PC-3 (cell line): ENCODE measurements at regions not wholly inside any gene's neighbourhood (a gene's known extent, or its start where the extent isn't known, plus 50 kb on each side); places are given as distances from the start of the nearest gene placed in this dataset.

Experiments
- ATAC-seq: fragments of 200-7000 bp; cut with Tn5 transposase; 2 replicates; pipeline ENCODE4 v1.9.1; 2020; ENCODE audit warnings: mild to moderate bottlenecking, moderate library complexity
- BruUV-seq: library from RNA; stranded (reverse); fragments of 400-500 nt; replicated peaks from 2 replicates; lab custom pipeline; 2021; lab: Mats Ljungman, UMichigan
- CTCF ChIA-PET: fragments of 300-600 bp; sonication (Branson Sonifier 250); formaldehyde crosslinking; loops from one replicate; lab custom pipeline; 2022; ENCODE audit warnings: antibody characterized with exemption; lab: Charles Lee
- POLR2A ChIA-PET: fragments of 300-600 bp; sonication (Branson Sonifier 250); formaldehyde crosslinking; loops from one replicate; lab custom pipeline; 2022; ENCODE audit warnings: antibody characterized with exemption; ENCODE audit not compliant: unreplicated experiment; lab: Charles Lee
- DNase-seq: peaks from one replicate; pipeline ENCODE4 v3.0.0-alpha.2; 2015
- H2AFZ ChIP-seq: fragments of 300-600 bp; sonication (generic); 2 replicates; pipeline ENCODE4 v1.6.0; 2016; ENCODE audit warnings: antibody characterized with exemption, low read length
- H3F3A ChIP-seq: fragments of 300-600 bp; sonication (generic); one replicate; pipeline ENCODE4 v1.6.0; 2017; ENCODE audit warnings: antibody characterized with exemption, low read length, control low read depth, mild to moderate bottlenecking; ENCODE audit not compliant: unreplicated experiment
- H3K27ac ChIP-seq: fragments of 300-600 bp; sonication (generic); 2 replicates; pipeline ENCODE4 v1.5.1; 2016; ENCODE audit warnings: mild to moderate bottlenecking, low read length
- H3K27me3 ChIP-seq: fragments of 300-600 bp; sonication (generic); 2 replicates; pipeline ENCODE4 v1.6.1; 2016; ENCODE audit warnings: low read length, mixed read lengths
- H3K36me3 ChIP-seq: fragments of 300-600 bp; sonication (generic); 2 replicates; pipeline ENCODE4 v1.6.1; 2016; ENCODE audit warnings: low read depth, mixed run types, low read length, mixed read lengths
- H3K4me1 ChIP-seq: fragments of 300-600 bp; sonication (generic); 2 replicates; pipeline ENCODE4 v1.5.1; 2016; ENCODE audit warnings: low read length; ENCODE audit not compliant: insufficient read depth
- H3K4me2 ChIP-seq: fragments of 300-600 bp; sonication (generic); 2 replicates; pipeline ENCODE4 v1.6.0; 2016; ENCODE audit warnings: low read length
- H3K4me3 ChIP-seq: fragments of 300-600 bp; sonication (generic); 2 replicates; pipeline ENCODE4 v1.5.1; 2016; ENCODE audit warnings: mild to moderate bottlenecking, low read length, mixed read lengths
- H3K79me2 ChIP-seq: fragments of 300-600 bp; sonication (generic); 2 replicates; pipeline ENCODE4 v1.6.1; 2017; ENCODE audit warnings: low read length, mixed read lengths
- H3K9ac ChIP-seq: fragments of 300-600 bp; sonication (generic); 2 replicates; pipeline ENCODE4 v1.6.0; 2016; ENCODE audit warnings: mild to moderate bottlenecking, low read length
- H3K9me2 ChIP-seq: fragments of 300-600 bp; sonication (generic); replicated peaks from 2 replicates; pipeline ENCODE4 v1.6.1; 2016; ENCODE audit warnings: mixed run types, low read length, mixed read lengths
- H3K9me3 ChIP-seq: fragments of 300-600 bp; sonication (generic); 2 replicates; pipeline ENCODE4 v1.6.1; 2016; ENCODE audit warnings: low read length, mixed read lengths
- H4K20me1 ChIP-seq: fragments of 300-600 bp; sonication (generic); 2 replicates; pipeline ENCODE4 v1.6.1; 2016; ENCODE audit warnings: low read length, mixed read lengths
- EZH2 ChIP-seq: fragments of 300-600 bp; sonication (generic); IDR thresholded peaks from one replicate; pipeline ENCODE4 v1.6.1; 2017; ENCODE audit warnings: antibody characterized with exemption, mild to moderate bottlenecking, low read length; ENCODE audit not compliant: unreplicated experiment
- EZH2phosphoT487 ChIP-seq: fragments of 300-600 bp; sonication (generic); IDR thresholded peaks from 2 replicates; pipeline ENCODE4 v1.6.1; 2018; ENCODE audit warnings: mild to moderate bottlenecking, antibody characterized with exemption, low read length, borderline replicate concordance
- intact Hi-C: fragments of 100-400 bp; cut with micrococcal nuclease; formaldehyde crosslinking; loops from 2 replicates; pipeline ENCODE4 v1.9.0; 2023
- TF ChIP-seq, protein P1 (sequence below): fragments of 300-600 bp; sonication (generic); conservative IDR thresholded peaks from 2 replicates; pipeline ENCODE4 v1.5.1; 2017; ENCODE audit warnings: antibody characterized with exemption, low read depth, mild to moderate bottlenecking, low read length

- no peaks in the 10 kb centered on the region for H3F3A ChIP-seq
- TF ChIP-seq, protein P1, sequence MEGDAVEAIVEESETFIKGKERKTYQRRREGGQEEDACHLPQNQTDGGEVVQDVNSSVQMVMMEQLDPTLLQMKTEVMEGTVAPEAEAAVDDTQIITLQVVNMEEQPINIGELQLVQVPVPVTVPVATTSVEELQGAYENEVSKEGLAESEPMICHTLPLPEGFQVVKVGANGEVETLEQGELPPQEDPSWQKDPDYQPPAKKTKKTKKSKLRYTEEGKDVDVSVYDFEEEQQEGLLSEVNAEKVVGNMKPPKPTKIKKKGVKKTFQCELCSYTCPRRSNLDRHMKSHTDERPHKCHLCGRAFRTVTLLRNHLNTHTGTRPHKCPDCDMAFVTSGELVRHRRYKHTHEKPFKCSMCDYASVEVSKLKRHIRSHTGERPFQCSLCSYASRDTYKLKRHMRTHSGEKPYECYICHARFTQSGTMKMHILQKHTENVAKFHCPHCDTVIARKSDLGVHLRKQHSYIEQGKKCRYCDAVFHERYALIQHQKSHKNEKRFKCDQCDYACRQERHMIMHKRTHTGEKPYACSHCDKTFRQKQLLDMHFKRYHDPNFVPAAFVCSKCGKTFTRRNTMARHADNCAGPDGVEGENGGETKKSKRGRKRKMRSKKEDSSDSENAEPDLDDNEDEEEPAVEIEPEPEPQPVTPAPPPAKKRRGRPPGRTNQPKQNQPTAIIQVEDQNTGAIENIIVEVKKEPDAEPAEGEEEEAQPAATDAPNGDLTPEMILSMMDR: no peak
- no peak for TF ChIP-seq EZH2phosphoT487
- TF ChIP-seq EZH2: no peak
- no TSS peak for BruUV-seq
- no peak overlapping the region for H3K27ac ChIP-seq
- H3K79me2 ChIP-seq: no peaks in the 10 kb centered on the region
- H3K27me3 ChIP-seq: no peaks in the 10 kb centered on the region
- H3K9ac ChIP-seq: no peak overlapping the region
- no peak overlapping the region for H3K4me2 ChIP-seq
- DNase-seq (no peak), ATAC-seq (no peak)
- H3K4me3 ChIP-seq: no peak overlapping the region
- no peaks in the 10 kb centered on the region for H3K9me2 ChIP-seq
- H2AFZ ChIP-seq: no peak overlapping the region
- intact Hi-C loops: no loop called here
- H3K9me3 ChIP-seq: no peaks in the 10 kb centered on the region
- H3K36me3 ChIP-seq: no peaks in the 10 kb centered on the region
- no peaks in the 10 kb centered on the region for H4K20me1 ChIP-seq
- peaks cover 52% of the 10 kb centered on the region for H3K4me1 ChIP-seq
- CTCF ChIA-PET: no interaction called here
- POLR2A ChIA-PET: interaction anchor here (0.6 kb wide), 1 partner anchor 292 kb away, joined by 6 read pairs; no protein-coding TSS in a partner anchor
Observed at GRCh38 chr6:90401933-90402830, 105.5 kb upstream of the BACH2 start.

- peaks cover 34% of the 10 kb centered on the region for H3K4me1 ChIP-seq
- CTCF ChIA-PET: no interaction called here
- H3K36me3 ChIP-seq: no peaks in the 10 kb centered on the region
- no peak overlapping the region for H3K4me2 ChIP-seq
- H3F3A ChIP-seq: no peaks in the 10 kb centered on the region
- no peaks in the 10 kb centered on the region for H3K27me3 ChIP-seq
- H3K27ac ChIP-seq: no peak overlapping the region
- H3K9me2 ChIP-seq: no peaks in the 10 kb centered on the region
- ATAC-seq: no peak
- intact Hi-C loops: loop anchor here (10.0 kb wide), 1 partner anchor 305 kb away; no protein-coding TSS in a partner anchor
- no TSS peak for BruUV-seq
- H2AFZ ChIP-seq: no peak overlapping the region
- POLR2A ChIA-PET: no interaction called here
- H3K4me3 ChIP-seq: no peak overlapping the region
- H3K9me3 ChIP-seq: no peaks in the 10 kb centered on the region
- TF ChIP-seq EZH2phosphoT487: no peak
- no peak for TF ChIP-seq EZH2
- TF ChIP-seq, protein P1: no peak
- H3K79me2 ChIP-seq: no peaks in the 10 kb centered on the region
- H3K9ac ChIP-seq: no peak overlapping the region
- DNase-seq: no peak
- no peaks in the 10 kb centered on the region for H4K20me1 ChIP-seq
Observed at GRCh38 chr6:90399970-90400369, 103.3 kb upstream of the BACH2 start.
